Liver (tissue), 8 donors: ENCODE measurements at regions not wholly inside any gene's neighbourhood (a gene's known extent, or its start where the extent isn't known, plus 50 kb on each side); places are given as distances from the start of the nearest gene placed in this dataset.

Experiments
- DNase-seq: peaks from one replicate; pipeline ENCODE4 v3.0.0-alpha.2; 2017; ENCODE audit warnings: low spot score
- H3K27ac ChIP-seq, 2 donors: one replicate each; pipeline ENCODE4 v1.7.0; 2013; ENCODE audit warnings: inconsistent platforms in 2 of 2, low read length in 2 of 2, control low read depth in 1 of 2, low read depth in 1 of 2, mild to moderate bottlenecking in 1 of 2
- H3K27me3 ChIP-seq, 4 donors: one replicate each; pipeline versions ENCODE4 v1.6.1 to v1.7.0; 2013; ENCODE audit warnings: low read length in 3 of 4, inconsistent platforms in 1 of 4, mild to moderate bottlenecking in 1 of 4, moderate library complexity in 1 of 4; ENCODE audit not compliant: control insufficient read depth in 4 of 4, insufficient read depth in 4 of 4
- H3K36me3 ChIP-seq, 4 donors: one replicate each; pipeline versions ENCODE4 v1.6.1 to v1.7.0; 2013; ENCODE audit warnings: low read length in 3 of 4, mild to moderate bottlenecking in 3 of 4, low read depth in 1 of 4, moderate library complexity in 1 of 4; ENCODE audit not compliant: control insufficient read depth in 4 of 4, insufficient read depth in 3 of 4
- H3K4me1 ChIP-seq, 4 donors: one replicate each; pipeline versions ENCODE4 v1.6.1 to v1.7.0; 2013; ENCODE audit warnings: low read length in 3 of 4, mild to moderate bottlenecking in 3 of 4, moderate library complexity in 1 of 4; ENCODE audit not compliant: control insufficient read depth in 4 of 4, insufficient read depth in 4 of 4
- H3K4me3 ChIP-seq, 3 donors: one replicate each; pipeline versions ENCODE4 v1.6.1 to v1.7.0; 2013; ENCODE audit warnings: low read length in 3 of 3, control low read depth in 1 of 3, low read depth in 1 of 3, mild to moderate bottlenecking in 1 of 3
- H3K9ac ChIP-seq, 2 donors: one replicate each; pipeline ENCODE4 v1.7.0; 2013; ENCODE audit warnings: low read length in 2 of 2, mild to moderate bottlenecking in 2 of 2, moderate library complexity in 2 of 2, control low read depth in 1 of 2, low read depth in 1 of 2
- H3K9me3 ChIP-seq, 4 donors: one replicate each; pipeline versions ENCODE4 v1.6.1 to v1.7.0; 2013; ENCODE audit warnings: low read length in 3 of 4; ENCODE audit not compliant: control insufficient read depth in 4 of 4
- ATF3 ChIP-seq: IDR thresholded peaks from 2 replicates; pipeline ENCODE4 v1.6.1; 2016; ENCODE audit warnings: antibody characterized with exemption
- EGR1 ChIP-seq, 2 donors: IDR thresholded peaks; 2 replicates each; pipeline ENCODE4 v1.6.1; 2016 to 2018; ENCODE audit warnings: antibody characterized with exemption in 2 of 2, low read depth in 2 of 2
- FOXA1 ChIP-seq: IDR thresholded peaks from 2 replicates; pipeline ENCODE4 v1.6.1; 2016; ENCODE audit warnings: antibody characterized with exemption
- FOXA2 ChIP-seq: IDR thresholded peaks from 2 replicates; pipeline ENCODE4 v1.6.1; 2016; ENCODE audit warnings: antibody characterized with exemption
- GABPA ChIP-seq, 2 donors: IDR thresholded peaks in 1 of 2; conservative IDR thresholded peaks in 1 of 2; 2 replicates each; pipeline ENCODE4 v1.6.1; 2016; ENCODE audit warnings: antibody characterized with exemption in 2 of 2, mild to moderate bottlenecking in 1 of 2, moderate library complexity in 1 of 2
- HNF4A ChIP-seq, 2 donors: conservative IDR thresholded peaks; 2 replicates each; pipeline ENCODE4 v1.6.1; 2016; ENCODE audit warnings: antibody characterized with exemption in 2 of 2, mild to moderate bottlenecking in 2 of 2
- HNF4G ChIP-seq: IDR thresholded peaks from 2 replicates; pipeline ENCODE4 v1.6.1; 2016; ENCODE audit warnings: antibody characterized with exemption
- JUND ChIP-seq, 2 donors: IDR thresholded peaks; 2 replicates each; pipeline ENCODE4 v1.6.1; 2016; ENCODE audit warnings: antibody characterized with exemption in 2 of 2
- MAX ChIP-seq: IDR thresholded peaks from 2 replicates; pipeline ENCODE4 v1.6.1; 2016; ENCODE audit warnings: antibody characterized with exemption
- NR2F2 ChIP-seq: IDR thresholded peaks from 2 replicates; pipeline ENCODE4 v1.6.1; 2016; ENCODE audit warnings: antibody characterized with exemption
- RAD21 ChIP-seq, 2 donors: IDR thresholded peaks; 2 replicates each; pipeline ENCODE4 v1.6.1; 2016; ENCODE audit warnings: antibody characterized with exemption in 2 of 2, mild to moderate bottlenecking in 2 of 2
- REST ChIP-seq: IDR thresholded peaks from 2 replicates; pipeline ENCODE4 v1.6.1; 2016; ENCODE audit warnings: antibody characterized with exemption, mild to moderate bottlenecking
- RXRA ChIP-seq, 2 donors: IDR thresholded peaks; 2 replicates each; pipeline ENCODE4 v1.6.1; 2017 to 2018; ENCODE audit warnings: antibody characterized with exemption in 2 of 2, mild to moderate bottlenecking in 1 of 2
- SP1 ChIP-seq: IDR thresholded peaks from 2 replicates; pipeline ENCODE4 v1.6.1; 2018; ENCODE audit warnings: antibody characterized with exemption, mild to moderate bottlenecking
- TAF1 ChIP-seq: conservative IDR thresholded peaks from 2 replicates; pipeline ENCODE4 v1.6.1; 2016; ENCODE audit warnings: antibody characterized with exemption, mild to moderate bottlenecking
- YY1 ChIP-seq: IDR thresholded peaks from 2 replicates; pipeline ENCODE4 v1.6.1; 2016; ENCODE audit warnings: antibody characterized with exemption, mild to moderate bottlenecking
- ZBTB33 ChIP-seq: IDR thresholded peaks from 2 replicates; pipeline ENCODE4 v1.6.1; 2016; ENCODE audit warnings: antibody characterized with exemption
- WGBS: extraction: QIAGEN DNeasy Blood & Tissue Kit; methylation state at CpG from one replicate; pipeline ENCODE4 v1.1.7; 2013; 5-methylcytosine and 5-hydroxymethylcytosine counted together
- TF ChIP-seq, protein P1 (sequence below): fragments of 150-350 bp; IDR thresholded peaks from 2 replicates; pipeline ENCODE4 v1.5.1; 2017; ENCODE audit warnings: improper control_type of control experiment, low read depth, low read length; ENCODE audit not compliant: missing input control
- donor health status: healthy.
- donor health status: healthy.
- donor health status: healthy.
- donor health status: healthy.
- donor health status: healthy.

DNA sequence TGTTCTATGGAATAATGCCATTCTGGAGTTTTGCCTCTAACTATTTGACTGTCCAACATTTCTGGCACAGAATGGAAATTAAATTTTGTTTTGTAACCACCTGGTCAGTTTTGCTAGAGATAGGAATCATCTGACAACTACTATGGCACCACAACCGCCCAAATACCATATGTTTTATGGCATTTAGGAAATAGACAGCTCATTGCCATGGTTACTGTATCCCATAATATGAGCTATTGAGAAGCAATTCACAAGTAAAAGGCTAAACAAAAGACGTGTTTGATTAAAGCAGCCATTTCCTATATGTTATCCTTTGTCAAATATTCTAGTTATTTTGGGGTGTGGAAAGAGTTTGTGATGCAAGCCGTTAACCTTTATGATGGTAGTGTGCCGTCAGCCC, 1105.3 kb upstream of the LCORL start (continued):
- no peak for TF ChIP-seq HNF4A (conservative IDR thresholded peaks at IDR 0.05)
- no peak for TF ChIP-seq ZBTB33
- no peak for TF ChIP-seq TAF1
- TF ChIP-seq SP1 = no peak
- no peak for TF ChIP-seq EGR1 (IDR thresholded peaks at IDR 0.05; ENCODE audit: low read depth in 2 of 2)
- no peak for TF ChIP-seq ATF3
- TF ChIP-seq GABPA (IDR thresholded peaks at IDR 0.05 in 1 of 2, conservative IDR thresholded peaks at IDR 0.05 in 1 of 2) = no peak
- no peak for TF ChIP-seq NR2F2

GRCh38 chr4:19123681-19124080, 1102.1 kb upstream of the LCORL start:
- WGBS = 62% methylated on average over 4 of the region's 4 CpGs
- Histone ChIP-seq H3K4me1 (no peaks in the 10 kb centered on the region), H3K27me3 (no peaks in the 10 kb centered on the region), H3K36me3 (no peaks in the 10 kb centered on the region), H3K4me3 (no peak overlapping the region), H3K9ac (no peak overlapping the region), H3K9me3 (no peaks in the 10 kb centered on the region), H3K27ac (no peak overlapping the region)
- no peak for TF ChIP-seq EGR1 (IDR thresholded peaks at IDR 0.05; ENCODE audit: low read depth in 2 of 2)
- TF ChIP-seq RAD21 (IDR thresholded peaks at IDR 0.05) = no peak
- no peak for TF ChIP-seq FOXA1
- no peak for TF ChIP-seq TAF1
- no peak for TF ChIP-seq GABPA (IDR thresholded peaks at IDR 0.05 in 1 of 2, conservative IDR thresholded peaks at IDR 0.05 in 1 of 2)
- no peak for TF ChIP-seq YY1
- TF ChIP-seq, protein P1, sequence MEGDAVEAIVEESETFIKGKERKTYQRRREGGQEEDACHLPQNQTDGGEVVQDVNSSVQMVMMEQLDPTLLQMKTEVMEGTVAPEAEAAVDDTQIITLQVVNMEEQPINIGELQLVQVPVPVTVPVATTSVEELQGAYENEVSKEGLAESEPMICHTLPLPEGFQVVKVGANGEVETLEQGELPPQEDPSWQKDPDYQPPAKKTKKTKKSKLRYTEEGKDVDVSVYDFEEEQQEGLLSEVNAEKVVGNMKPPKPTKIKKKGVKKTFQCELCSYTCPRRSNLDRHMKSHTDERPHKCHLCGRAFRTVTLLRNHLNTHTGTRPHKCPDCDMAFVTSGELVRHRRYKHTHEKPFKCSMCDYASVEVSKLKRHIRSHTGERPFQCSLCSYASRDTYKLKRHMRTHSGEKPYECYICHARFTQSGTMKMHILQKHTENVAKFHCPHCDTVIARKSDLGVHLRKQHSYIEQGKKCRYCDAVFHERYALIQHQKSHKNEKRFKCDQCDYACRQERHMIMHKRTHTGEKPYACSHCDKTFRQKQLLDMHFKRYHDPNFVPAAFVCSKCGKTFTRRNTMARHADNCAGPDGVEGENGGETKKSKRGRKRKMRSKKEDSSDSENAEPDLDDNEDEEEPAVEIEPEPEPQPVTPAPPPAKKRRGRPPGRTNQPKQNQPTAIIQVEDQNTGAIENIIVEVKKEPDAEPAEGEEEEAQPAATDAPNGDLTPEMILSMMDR = no peak
- no peak for TF ChIP-seq REST
- TF ChIP-seq FOXA2 = no peak
- TF ChIP-seq HNF4G = no peak
- no peak for TF ChIP-seq JUND (IDR thresholded peaks at IDR 0.05)
- no peak for TF ChIP-seq SP1
- TF ChIP-seq MAX = no peak
- no peak for TF ChIP-seq ZBTB33
- TF ChIP-seq RXRA (IDR thresholded peaks at IDR 0.05) = no peak
- no peak for TF ChIP-seq ATF3
- DNase-seq = no peak
